Osteoblast (primary cell): ENCODE measurements at regions not wholly inside any gene's neighbourhood (a gene's known extent, or its start where the extent isn't known, plus 50 kb on each side); places are given as distances from the start of the nearest gene placed in this dataset.

Source experiments
- DNase-seq: peaks from one replicate; pipeline ENCODE4 v3.0.0; 2011; ENCODE audit warnings: low spot score, mixed read lengths; ENCODE audit not compliant: insufficient read length; ENCODE audit errors: missing footprints
- H2AFZ ChIP-seq: 2 replicates; pipeline ENCODE4 v1.6.0; 2011; ENCODE audit warnings: mild to moderate bottlenecking, low read length
- H3K27ac ChIP-seq: 2 replicates; pipeline ENCODE4 v1.5.1; 2011; ENCODE audit warnings: mild to moderate bottlenecking, low read depth, low read length, moderate library complexity
- H3K27me3 ChIP-seq: 2 replicates; pipeline ENCODE4 v1.6.0; 2012; ENCODE audit warnings: mild to moderate bottlenecking, control low read depth, inconsistent platforms, low read length, moderate library complexity; ENCODE audit not compliant: insufficient read depth
- H3K36me3 ChIP-seq: 2 replicates; pipeline ENCODE4 v1.5.1; 2011; ENCODE audit warnings: mild to moderate bottlenecking, low read length, control low read depth, moderate library complexity; ENCODE audit not compliant: insufficient read depth
- H3K4me1 ChIP-seq: 2 replicates; pipeline ENCODE4 v1.5.1; 2011; ENCODE audit warnings: mild to moderate bottlenecking, low read length, control low read depth, moderate library complexity; ENCODE audit not compliant: insufficient read depth
- H3K4me2 ChIP-seq: 2 replicates; pipeline ENCODE4 v1.6.0; 2011; ENCODE audit warnings: mild to moderate bottlenecking, low read length; ENCODE audit not compliant: insufficient read depth
- H3K4me3 ChIP-seq: fragments of 200-600 bp; sonication (generic); 3 replicates; pipeline ENCODE4 v1.5.1; 2012; ENCODE audit warnings: mild to moderate bottlenecking, low read length, inconsistent platforms; ENCODE audit not compliant: insufficient read depth
- H3K79me2 ChIP-seq: 2 replicates; pipeline ENCODE4 v1.6.0; 2012; ENCODE audit warnings: mild to moderate bottlenecking, low read length, control low read depth, inconsistent platforms; ENCODE audit not compliant: insufficient read depth
- H3K9me3 ChIP-seq: 2 replicates; pipeline ENCODE4 v1.5.1; 2011; ENCODE audit warnings: low read depth, low read length, control low read depth
- H4K20me1 ChIP-seq: 2 replicates; pipeline ENCODE4 v1.6.0; 2012; ENCODE audit warnings: mild to moderate bottlenecking, low read length, control low read depth; ENCODE audit not compliant: insufficient read depth
- CTCF ChIP-seq: IDR thresholded peaks from 2 replicates; pipeline ENCODE4 v1.5.1; 2011; ENCODE audit warnings: mild to moderate bottlenecking, low read depth, low read length, moderate library complexity; ENCODE audit errors: extremely low read depth

GRCh38 chr10:37473906-37474305 is 348.5 kb downstream of the ANKRD30A start:
- H3K4me1 ChIP-seq, result no peaks in the 10 kb centered on the region

GRCh38 chr10:37467246-37467645 is 341.8 kb downstream of the ANKRD30A start:
- Histone ChIP-seq H3K36me3 (no peaks in the 10 kb centered on the region), H3K4me1 (no peaks in the 10 kb centered on the region), H3K9me3 (no peaks in the 10 kb centered on the region), H3K27me3 (no peaks in the 10 kb centered on the region), H2AFZ (no peak overlapping the region), H3K4me3 (no peak overlapping the region), H4K20me1 (no peaks in the 10 kb centered on the region), H3K4me2 (no peak overlapping the region), H3K79me2 (no peaks in the 10 kb centered on the region), H3K27ac (no peak overlapping the region)
- no peak for DNase-seq
- TF ChIP-seq CTCF, result no peak

More at GRCh38 chr10:37473906-37474305, 348.5 kb downstream of the ANKRD30A start:
- no peak for DNase-seq
- Histone ChIP-seq H3K27ac (no peak overlapping the region), H3K4me2 (no peak overlapping the region), H4K20me1 (no peaks in the 10 kb centered on the region), H2AFZ (no peak overlapping the region), H3K4me3 (no peak overlapping the region), H3K27me3 (no peaks in the 10 kb centered on the region), H3K9me3 (no peaks in the 10 kb centered on the region), H3K79me2 (no peaks in the 10 kb centered on the region), H3K36me3 (no peaks in the 10 kb centered on the region)
- TF ChIP-seq CTCF, result no peak

- no peaks in the 10 kb centered on the region for H3K27me3 ChIP-seq
- no peak overlapping the region for H3K4me3 ChIP-seq
- no peak overlapping the region for H2AFZ ChIP-seq
- no peak overlapping the region for H3K27ac ChIP-seq
- no peaks in the 10 kb centered on the region for H3K9me3 ChIP-seq
- DNase-seq, result no peak
- no peak overlapping the region for H3K4me2 ChIP-seq
- H3K4me1 ChIP-seq, result no peaks in the 10 kb centered on the region
- no peaks in the 10 kb centered on the region for H3K36me3 ChIP-seq
- no peaks in the 10 kb centered on the region for H3K79me2 ChIP-seq
- H4K20me1 ChIP-seq, result no peaks in the 10 kb centered on the region
- TF ChIP-seq CTCF, result no peak
Measured at GRCh38 chr10:37456456-37456855, 331.1 kb downstream of the ANKRD30A start.

- Histone ChIP-seq H3K4me3 (no peak overlapping the region), H3K27ac (no peak overlapping the region), H4K20me1 (no peaks in the 10 kb centered on the region), H3K9me3 (no peaks in the 10 kb centered on the region), H3K4me2 (no peak overlapping the region), H3K79me2 (no peaks in the 10 kb centered on the region), H3K27me3 (no peaks in the 10 kb centered on the region), H2AFZ (no peak overlapping the region), H3K4me1 (no peaks in the 10 kb centered on the region), H3K36me3 (no peaks in the 10 kb centered on the region)
- TF ChIP-seq CTCF, result no peak
- no peak for DNase-seq
Measured at GRCh38 chr10:37448161-37448560, 322.8 kb downstream of the ANKRD30A start.
